Neural cell (in vitro differentiated cells): ENCODE measurements at regions not wholly inside any gene's neighbourhood (a gene's known extent, or its start where the extent isn't known, plus 50 kb on each side); places are given as distances from the start of the nearest gene placed in this dataset.

Experiments used
- H2AFZ ChIP-seq: fragments of 200-600, 300-800 bp; sonication (generic), shearing (Covaris generic); 2 replicates; pipeline ENCODE4 v1.6.0; 2014; ENCODE audit warnings: low read depth, mild to moderate bottlenecking, antibody characterized with exemption, low read length, moderate library complexity
- H3F3A ChIP-seq: fragments of 200-600 bp; shearing (Covaris generic); 2 replicates; pipeline ENCODE4 v1.6.1; 2016; ENCODE audit warnings: mild to moderate bottlenecking, moderate library complexity, mixed read lengths, antibody characterized with exemption, low read length; ENCODE audit not compliant: insufficient read depth, poor library complexity, severe bottlenecking
- H3K27ac ChIP-seq: fragments of 200-600, 300-800 bp; sonication (generic), shearing (Covaris generic); 2 replicates; pipeline ENCODE4 v1.5.1; 2014; ENCODE audit warnings: mild to moderate bottlenecking, low read length, moderate library complexity
- H3K27me3 ChIP-seq: fragments of 300-800, 200-600 bp; sonication (generic), shearing (Covaris generic); 2 replicates; pipeline ENCODE4 v1.6.0; 2014; ENCODE audit warnings: mild to moderate bottlenecking, low read depth, low read length, moderate library complexity; ENCODE audit not compliant: insufficient read depth
- H3K36me3 ChIP-seq: fragments of 300-800, 200-600 bp; sonication (generic), shearing (Covaris generic); 2 replicates; pipeline ENCODE4 v1.5.1; 2014; ENCODE audit warnings: mild to moderate bottlenecking, antibody characterized with exemption, low read length, moderate library complexity; ENCODE audit not compliant: insufficient read depth
- H3K4me2 ChIP-seq: fragments of 300-800, 200-600 bp; sonication (generic), shearing (Covaris generic); 2 replicates; pipeline ENCODE4 v1.6.0; 2014; ENCODE audit warnings: mild to moderate bottlenecking, low read length
- H3K4me3 ChIP-seq: fragments of 300-800, 200-600 bp; sonication (generic), shearing (Covaris generic); 2 replicates; pipeline ENCODE4 v1.5.1; 2014; ENCODE audit warnings: mild to moderate bottlenecking, low read length, moderate library complexity
- H3K79me2 ChIP-seq: fragments of 200-600 bp; shearing (Covaris generic); replicated peaks from 2 replicates; pipeline ENCODE4 v1.6.0; 2014; ENCODE audit warnings: mild to moderate bottlenecking, low read length, moderate library complexity; ENCODE audit not compliant: insufficient read depth
- H3K9ac ChIP-seq: fragments of 300-800, 200-600 bp; sonication (generic), shearing (Covaris generic); 2 replicates; pipeline ENCODE4 v1.6.1; 2016; ENCODE audit warnings: mild to moderate bottlenecking, low read length, mixed read lengths
- H3K9me2 ChIP-seq: fragments of 200-600 bp; shearing (Covaris generic); 2 replicates; pipeline ENCODE4 v1.6.1; 2016; ENCODE audit warnings: mild to moderate bottlenecking, low read length, mixed read lengths; ENCODE audit not compliant: insufficient read depth
- H3K9me3 ChIP-seq: fragments of 200-600, 300-800 bp; sonication (generic), shearing (Covaris generic); 2 replicates; pipeline ENCODE4 v1.6.1; 2016; ENCODE audit warnings: mild to moderate bottlenecking, mixed run types, low read length, moderate library complexity, mixed read lengths
- H4K20me1 ChIP-seq: fragments of 200-600 bp; shearing (Covaris generic); 2 replicates; pipeline ENCODE4 v1.6.1; 2016; ENCODE audit warnings: mild to moderate bottlenecking, mixed run types; ENCODE audit not compliant: insufficient read depth
- EP300 ChIP-seq: fragments of 450-650 bp; conservative IDR thresholded peaks from 2 replicates; pipeline ENCODE4 v1.6.1; 2014; ENCODE audit warnings: antibody characterized with exemption, mild to moderate bottlenecking, moderate library complexity; ENCODE audit not compliant: poor library complexity, severe bottlenecking
- EZH2 ChIP-seq: fragments of 200-600, 300-800 bp; shearing (Covaris generic), sonication (generic); IDR thresholded peaks from 2 replicates; pipeline ENCODE4 v1.6.1; 2014; ENCODE audit warnings: antibody characterized with exemption, low read length, borderline replicate concordance, mild to moderate bottlenecking; ENCODE audit not compliant: insufficient read depth, poor library complexity, severe bottlenecking
- MXI1 ChIP-seq: fragments of 450-650 bp; conservative IDR thresholded peaks from 2 replicates; pipeline ENCODE4 v1.6.1; 2014; ENCODE audit warnings: antibody characterized with exemption, mild to moderate bottlenecking; ENCODE audit not compliant: poor library complexity, severe bottlenecking
- POLR2AphosphoS5 ChIP-seq: IDR thresholded peaks from 2 replicates; pipeline ENCODE4 v1.6.1; 2012
- RAD21 ChIP-seq: fragments of 450-650 bp; conservative IDR thresholded peaks from 2 replicates; pipeline ENCODE4 v1.6.1; 2014; ENCODE audit warnings: antibody characterized with exemption, mild to moderate bottlenecking, moderate library complexity
- REST ChIP-seq: IDR thresholded peaks from 2 replicates; pipeline ENCODE4 v1.6.1; 2012; ENCODE audit warnings: borderline replicate concordance
- SMC3 ChIP-seq: fragments of 450-650 bp; conservative IDR thresholded peaks from 2 replicates; pipeline ENCODE4 v1.6.1; 2014; ENCODE audit warnings: antibody characterized with exemption, mild to moderate bottlenecking, moderate library complexity; ENCODE audit not compliant: poor library complexity
- TAF1 ChIP-seq: IDR thresholded peaks from 2 replicates; pipeline ENCODE4 v1.6.1; 2012; ENCODE audit warnings: low read depth
- TF ChIP-seq, protein P1 (sequence below): fragments of 450-650 bp; IDR thresholded peaks from 2 replicates; pipeline ENCODE4 v1.5.1; 2014; ENCODE audit warnings: antibody characterized with exemption, mild to moderate bottlenecking, moderate library complexity; ENCODE audit not compliant: poor library complexity, severe bottlenecking

DNA sequence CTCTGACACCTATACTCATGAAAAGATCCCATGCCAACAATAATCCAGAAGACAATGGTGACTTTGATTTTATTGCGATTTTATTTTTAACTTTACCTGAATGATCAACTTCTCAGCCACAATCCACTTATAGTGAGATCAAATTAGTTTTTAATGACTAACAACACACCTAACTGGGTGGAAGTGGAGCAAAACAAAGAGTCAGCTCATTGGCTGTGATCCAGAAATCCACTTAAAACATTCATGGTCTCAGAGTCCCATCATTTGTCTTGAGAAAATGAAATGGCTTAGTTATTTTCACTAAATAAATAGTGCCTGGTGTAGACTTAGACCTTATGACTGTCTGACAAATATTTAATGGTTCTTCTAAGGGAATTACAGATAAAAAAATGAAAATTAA is 1177.8 kb downstream of the NLGN4Y start:
- Histone ChIP-seq H2AFZ (no peak overlapping the region), H4K20me1 (no peaks in the 10 kb centered on the region), H3K27ac (no peak overlapping the region), H3F3A (no peaks in the 10 kb centered on the region), H3K79me2 (no peaks in the 10 kb centered on the region), H3K4me2 (no peak overlapping the region), H3K9me3 (no peaks in the 10 kb centered on the region), H3K36me3 (no peaks in the 10 kb centered on the region), H3K4me3 (no peak overlapping the region), H3K9me2 (no peaks in the 10 kb centered on the region), H3K27me3 (no peaks in the 10 kb centered on the region), H3K9ac (no peak overlapping the region)
- TF ChIP-seq EZH2 (no peak), TAF1 (no peak), REST (no peak), RAD21 (no peak), SMC3 (no peak), EP300 (no peak), MXI1 (no peak), POLR2AphosphoS5 (no peak)
- TF ChIP-seq, protein P1, sequence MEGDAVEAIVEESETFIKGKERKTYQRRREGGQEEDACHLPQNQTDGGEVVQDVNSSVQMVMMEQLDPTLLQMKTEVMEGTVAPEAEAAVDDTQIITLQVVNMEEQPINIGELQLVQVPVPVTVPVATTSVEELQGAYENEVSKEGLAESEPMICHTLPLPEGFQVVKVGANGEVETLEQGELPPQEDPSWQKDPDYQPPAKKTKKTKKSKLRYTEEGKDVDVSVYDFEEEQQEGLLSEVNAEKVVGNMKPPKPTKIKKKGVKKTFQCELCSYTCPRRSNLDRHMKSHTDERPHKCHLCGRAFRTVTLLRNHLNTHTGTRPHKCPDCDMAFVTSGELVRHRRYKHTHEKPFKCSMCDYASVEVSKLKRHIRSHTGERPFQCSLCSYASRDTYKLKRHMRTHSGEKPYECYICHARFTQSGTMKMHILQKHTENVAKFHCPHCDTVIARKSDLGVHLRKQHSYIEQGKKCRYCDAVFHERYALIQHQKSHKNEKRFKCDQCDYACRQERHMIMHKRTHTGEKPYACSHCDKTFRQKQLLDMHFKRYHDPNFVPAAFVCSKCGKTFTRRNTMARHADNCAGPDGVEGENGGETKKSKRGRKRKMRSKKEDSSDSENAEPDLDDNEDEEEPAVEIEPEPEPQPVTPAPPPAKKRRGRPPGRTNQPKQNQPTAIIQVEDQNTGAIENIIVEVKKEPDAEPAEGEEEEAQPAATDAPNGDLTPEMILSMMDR = no peak

DNA sequence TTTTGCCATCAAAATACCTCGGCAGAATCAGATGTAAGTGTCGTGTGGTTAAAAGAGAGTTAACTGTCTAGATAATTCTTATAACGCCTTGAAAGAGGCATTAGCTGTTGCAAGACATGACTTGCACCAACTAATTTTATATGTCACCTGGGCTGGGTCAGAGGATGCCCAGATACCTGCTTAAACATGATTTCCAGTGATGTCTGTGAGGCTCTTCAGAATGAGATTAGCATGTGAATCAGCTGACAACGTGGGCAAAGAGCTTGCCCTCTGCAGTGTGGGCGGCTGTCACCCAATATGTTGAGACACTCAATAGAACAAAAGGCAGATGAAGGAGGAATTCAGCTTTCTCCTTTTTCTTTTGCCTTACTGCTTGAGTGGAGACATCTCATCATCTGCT is 1180.6 kb downstream of the NLGN4Y start:
- Histone ChIP-seq H3K79me2 (no peaks in the 10 kb centered on the region), H3K27me3 (no peaks in the 10 kb centered on the region), H3K9ac (no peak overlapping the region), H3K9me3 (no peaks in the 10 kb centered on the region), H3F3A (no peaks in the 10 kb centered on the region), H4K20me1 (no peaks in the 10 kb centered on the region), H3K4me3 (no peak overlapping the region), H3K4me2 (no peak overlapping the region), H3K9me2 (no peaks in the 10 kb centered on the region), H3K36me3 (no peaks in the 10 kb centered on the region), H2AFZ (no peak overlapping the region), H3K27ac (no peak overlapping the region)
- TF ChIP-seq EP300 (no peak), RAD21 (no peak), MXI1 (no peak), TAF1 (no peak), EZH2 (no peak), POLR2AphosphoS5 (no peak), SMC3 (no peak), REST (no peak)
- TF ChIP-seq, protein P1 = no peak
